ENCODE measurements at regions not wholly inside any gene's neighbourhood (a gene's known extent, or its start where the extent isn't known, plus 50 kb on each side); places are given as distances from the start of the nearest gene placed in this dataset.

GRCh38 chr9:105023788-105024187, 95.8 kb upstream of the ABCA1 start:
- intact Hi-C loops (cut with micrococcal nuclease) = no loop called here
- no peaks in the 10 kb centered on the region for H3K9me3 Mint-ChIP-seq
- no peaks in the 10 kb centered on the region for H3K4me1 Mint-ChIP-seq
- CTCF ChIA-PET = no interaction called here
- no peak overlapping the region for H3K27ac Mint-ChIP-seq
- no peak overlapping the region for H3K4me3 Mint-ChIP-seq
- DNase-seq = no peak
- TF ChIP-seq, protein P1, sequence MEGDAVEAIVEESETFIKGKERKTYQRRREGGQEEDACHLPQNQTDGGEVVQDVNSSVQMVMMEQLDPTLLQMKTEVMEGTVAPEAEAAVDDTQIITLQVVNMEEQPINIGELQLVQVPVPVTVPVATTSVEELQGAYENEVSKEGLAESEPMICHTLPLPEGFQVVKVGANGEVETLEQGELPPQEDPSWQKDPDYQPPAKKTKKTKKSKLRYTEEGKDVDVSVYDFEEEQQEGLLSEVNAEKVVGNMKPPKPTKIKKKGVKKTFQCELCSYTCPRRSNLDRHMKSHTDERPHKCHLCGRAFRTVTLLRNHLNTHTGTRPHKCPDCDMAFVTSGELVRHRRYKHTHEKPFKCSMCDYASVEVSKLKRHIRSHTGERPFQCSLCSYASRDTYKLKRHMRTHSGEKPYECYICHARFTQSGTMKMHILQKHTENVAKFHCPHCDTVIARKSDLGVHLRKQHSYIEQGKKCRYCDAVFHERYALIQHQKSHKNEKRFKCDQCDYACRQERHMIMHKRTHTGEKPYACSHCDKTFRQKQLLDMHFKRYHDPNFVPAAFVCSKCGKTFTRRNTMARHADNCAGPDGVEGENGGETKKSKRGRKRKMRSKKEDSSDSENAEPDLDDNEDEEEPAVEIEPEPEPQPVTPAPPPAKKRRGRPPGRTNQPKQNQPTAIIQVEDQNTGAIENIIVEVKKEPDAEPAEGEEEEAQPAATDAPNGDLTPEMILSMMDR (IDR thresholded peaks at IDR 0.05) = no peak
- peaks cover 3% of the 10 kb centered on the region for H3K27me3 Mint-ChIP-seq
- ATAC-seq (ENCODE audit: low read depth) = no peak
- H3K36me3 Mint-ChIP-seq (ENCODE audit: low read depth) = no peaks in the 10 kb centered on the region
- POLR2A ChIA-PET = no interaction called here

- TF ChIP-seq, protein P1 (IDR thresholded peaks at IDR 0.05) = no peak
- CTCF ChIA-PET = no interaction called here
- POLR2A ChIA-PET = no interaction called here
- H3K4me1 Mint-ChIP-seq = no peaks in the 10 kb centered on the region
- intact Hi-C loops (cut with micrococcal nuclease) = no loop called here
- H3K36me3 Mint-ChIP-seq (ENCODE audit: low read depth) = no peaks in the 10 kb centered on the region
- no peak overlapping the region for H3K4me3 Mint-ChIP-seq
- DNase-seq (no peak), ATAC-seq (ENCODE audit: low read depth) (no peak)
- H3K9me3 Mint-ChIP-seq = no peaks in the 10 kb centered on the region
- H3K27me3 Mint-ChIP-seq = peaks cover 3% of the 10 kb centered on the region
- H3K27ac Mint-ChIP-seq = no peak overlapping the region
Observed at GRCh38 chr9:105024529-105024928, 96.6 kb upstream of the ABCA1 start.

DNA sequence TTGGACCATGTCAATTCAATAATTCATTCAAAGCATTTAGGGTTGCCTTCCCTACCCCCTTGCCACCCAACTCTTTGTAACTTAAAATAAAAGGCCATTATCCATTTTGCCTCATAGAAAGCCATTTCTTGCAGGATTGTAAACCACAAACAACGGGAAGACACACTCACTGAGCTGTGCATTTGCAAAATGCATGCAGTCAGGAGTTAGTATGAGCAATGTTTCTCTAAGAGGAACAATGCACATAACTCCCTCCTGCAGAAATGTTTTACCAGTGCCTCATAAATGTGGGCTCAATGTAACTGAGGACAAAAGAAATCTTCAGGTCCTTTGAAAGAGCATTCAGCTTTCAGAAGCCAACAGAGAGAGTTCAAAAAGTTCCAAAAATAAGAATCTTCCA, 98.5 kb upstream of the ABCA1 start:
- Mint-ChIP-seq H3K27ac (no peak overlapping the region), H3K4me1 (no peaks in the 10 kb centered on the region), H3K4me3 (no peak overlapping the region), H3K9me3 (no peaks in the 10 kb centered on the region), H3K36me3 (ENCODE audit: low read depth) (no peaks in the 10 kb centered on the region), H3K27me3 (peaks cover 3% of the 10 kb centered on the region)
- TF ChIP-seq, protein P1 (IDR thresholded peaks at IDR 0.05) = no peak
- ATAC-seq (ENCODE audit: low read depth) (no peak), DNase-seq (no peak)
- ChIA-PET CTCF (no interaction called here), POLR2A (no interaction called here)
- intact Hi-C loops (cut with micrococcal nuclease) = no loop called here

- intact Hi-C loops (cut with micrococcal nuclease) = no loop called here
- TF ChIP-seq, protein P1 (IDR thresholded peaks at IDR 0.05) = no peak
- ChIA-PET POLR2A (no interaction called here), CTCF (no interaction called here)
- ATAC-seq (ENCODE audit: low read depth) (no peak), DNase-seq (no peak)
- Mint-ChIP-seq H3K36me3 (ENCODE audit: low read depth) (no peaks in the 10 kb centered on the region), H3K4me3 (no peak overlapping the region), H3K9me3 (no peaks in the 10 kb centered on the region), H3K27ac (no peak overlapping the region), H3K4me1 (no peaks in the 10 kb centered on the region), H3K27me3 (no peaks in the 10 kb centered on the region)
Observed at GRCh38 chr9:105027084-105027483, 99.1 kb upstream of the ABCA1 start.

DNA sequence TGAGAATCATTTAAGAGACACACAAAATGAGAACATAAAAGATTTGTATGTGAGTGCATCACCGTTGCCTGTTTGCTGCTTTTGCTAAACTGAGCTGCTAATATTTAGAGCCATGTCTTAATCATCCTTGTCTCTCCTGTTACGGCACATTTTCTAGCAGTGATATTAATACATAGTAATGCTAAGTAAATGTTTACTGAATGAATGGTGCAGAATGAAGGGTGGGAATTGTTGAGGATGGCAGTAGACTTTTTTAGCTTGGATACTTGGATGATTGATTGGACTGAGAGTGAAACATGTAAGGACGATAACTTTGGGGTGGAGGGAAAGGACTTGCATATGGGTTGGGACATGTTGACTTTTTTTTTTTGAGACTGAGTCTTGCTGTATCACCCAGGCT, 102.3 kb upstream of the ABCA1 start:
- Mint-ChIP-seq H3K9me3 (peaks cover 5% of the 10 kb centered on the region), H3K4me3 (no peak overlapping the region), H3K4me1 (no peaks in the 10 kb centered on the region), H3K27ac (no peak overlapping the region), H3K27me3 (no peaks in the 10 kb centered on the region), H3K36me3 (ENCODE audit: low read depth) (peaks cover 1% of the 10 kb centered on the region)
- intact Hi-C loops (cut with micrococcal nuclease) = no loop called here
- ChIA-PET CTCF (no interaction called here), POLR2A (no interaction called here)
- DNase-seq (no peak), ATAC-seq (ENCODE audit: low read depth) (no peak)
- TF ChIP-seq, protein P1 (IDR thresholded peaks at IDR 0.05) = no peak
